HUES48 (cell line): ENCODE measurements at regions not wholly inside any gene's neighbourhood (a gene's known extent, or its start where the extent isn't known, plus 50 kb on each side); places are given as distances from the start of the nearest gene placed in this dataset.

Experiments used
- H3K27ac ChIP-seq: one replicate; pipeline ENCODE4 v1.7.0; 2013; ENCODE audit warnings: low read depth, low read length, inconsistent platforms
- H3K27me3 ChIP-seq: 2 replicates; pipeline ENCODE4 v1.6.1; 2013; ENCODE audit warnings: mild to moderate bottlenecking, low read length; ENCODE audit not compliant: control insufficient read depth, insufficient read depth
- H3K36me3 ChIP-seq: 2 replicates; pipeline ENCODE4 v1.6.1; 2013; ENCODE audit warnings: low read length; ENCODE audit not compliant: control insufficient read depth, insufficient read depth
- H3K4me1 ChIP-seq: 2 replicates; pipeline ENCODE4 v1.6.1; 2013; ENCODE audit warnings: mild to moderate bottlenecking, low read length; ENCODE audit not compliant: control insufficient read depth, insufficient read depth
- H3K4me3 ChIP-seq: 2 replicates; pipeline ENCODE4 v1.5.1; 2013; ENCODE audit warnings: mild to moderate bottlenecking, low read depth, low read length
- H3K9ac ChIP-seq: 2 replicates; pipeline ENCODE4 v1.6.1; 2013; ENCODE audit warnings: mild to moderate bottlenecking, low read depth, low read length, moderate library complexity
- H3K9me3 ChIP-seq: 2 replicates; pipeline ENCODE4 v1.6.1; 2013; ENCODE audit warnings: low read length; ENCODE audit not compliant: control insufficient read depth, insufficient read depth

DNA sequence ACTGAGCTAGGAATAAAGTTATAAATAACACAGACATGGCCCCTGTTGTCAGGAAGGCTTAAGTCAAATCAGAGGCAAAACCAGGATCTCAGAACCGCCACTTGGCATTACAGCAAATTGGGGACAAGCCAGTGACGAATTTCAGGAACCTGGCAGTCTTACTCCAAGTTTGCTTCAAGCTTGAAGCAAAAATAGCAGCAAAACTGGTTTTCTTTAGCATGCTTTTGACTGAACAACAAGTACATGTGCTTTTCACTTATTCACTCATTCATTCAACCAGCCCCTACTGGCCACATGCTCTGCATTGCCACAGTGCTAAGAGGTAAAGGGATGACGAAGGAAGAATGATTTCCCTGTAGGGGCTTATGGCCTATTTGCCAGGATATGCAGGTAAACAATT lies 253.9 kb upstream of the PPARGC1A start:
- H3K4me1 ChIP-seq = no peaks in the 10 kb centered on the region
- no peak overlapping the region for H3K4me3 ChIP-seq
- no peak overlapping the region for H3K9ac ChIP-seq
- H3K9me3 ChIP-seq = no peaks in the 10 kb centered on the region
- no peaks in the 10 kb centered on the region for H3K36me3 ChIP-seq
- H3K27me3 ChIP-seq = no peaks in the 10 kb centered on the region
- no peak overlapping the region for H3K27ac ChIP-seq

DNA sequence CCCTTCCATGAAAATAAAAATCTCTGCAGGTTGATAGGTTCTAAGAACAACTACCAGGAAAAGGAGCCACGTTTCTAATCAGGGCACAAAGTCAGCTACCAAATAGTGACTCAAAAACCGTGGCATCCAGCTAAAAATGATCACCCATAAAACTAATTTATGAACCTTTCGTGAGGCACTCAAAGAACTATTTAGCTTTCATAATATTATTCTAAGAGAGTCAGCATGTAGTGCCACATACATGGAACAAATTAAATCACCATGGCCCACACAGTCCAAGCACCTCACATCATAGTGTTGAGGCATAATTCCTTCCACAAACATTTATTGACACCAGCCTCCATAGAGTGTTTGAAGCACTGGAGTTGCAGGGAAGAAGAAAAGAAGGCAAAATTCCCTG lies 252.0 kb upstream of the PPARGC1A start:
- no peaks in the 10 kb centered on the region for H3K9me3 ChIP-seq
- no peaks in the 10 kb centered on the region for H3K36me3 ChIP-seq
- no peak overlapping the region for H3K4me3 ChIP-seq
- no peaks in the 10 kb centered on the region for H3K27me3 ChIP-seq
- no peak overlapping the region for H3K27ac ChIP-seq
- no peak overlapping the region for H3K9ac ChIP-seq
- H3K4me1 ChIP-seq = peaks cover 5% of the 10 kb centered on the region; the same call in 1 of the 2 replicates

- Histone ChIP-seq H3K9ac (no peak overlapping the region), H3K9me3 (no peaks in the 10 kb centered on the region), H3K27me3 (no peaks in the 10 kb centered on the region), H3K4me1 (peaks cover 5% of the 10 kb centered on the region; the same call in 1 of the 2 replicates), H3K36me3 (no peaks in the 10 kb centered on the region), H3K27ac (no peak overlapping the region), H3K4me3 (no peak overlapping the region)
These were observed 251.0 kb upstream of the PPARGC1A start for GRCh38 chr4:24140892-24141291.

GRCh38 chr4:24137671-24138601 lies 248.1 kb upstream of the PPARGC1A start:
- Histone ChIP-seq H3K36me3 (no peaks in the 10 kb centered on the region), H3K27ac (no peak overlapping the region), H3K4me3 (no peak overlapping the region), H3K9ac (no peak overlapping the region), H3K9me3 (no peaks in the 10 kb centered on the region), H3K27me3 (no peaks in the 10 kb centered on the region), H3K4me1 (peaks cover 5% of the 10 kb centered on the region; the same call in 1 of the 2 replicates)

DNA sequence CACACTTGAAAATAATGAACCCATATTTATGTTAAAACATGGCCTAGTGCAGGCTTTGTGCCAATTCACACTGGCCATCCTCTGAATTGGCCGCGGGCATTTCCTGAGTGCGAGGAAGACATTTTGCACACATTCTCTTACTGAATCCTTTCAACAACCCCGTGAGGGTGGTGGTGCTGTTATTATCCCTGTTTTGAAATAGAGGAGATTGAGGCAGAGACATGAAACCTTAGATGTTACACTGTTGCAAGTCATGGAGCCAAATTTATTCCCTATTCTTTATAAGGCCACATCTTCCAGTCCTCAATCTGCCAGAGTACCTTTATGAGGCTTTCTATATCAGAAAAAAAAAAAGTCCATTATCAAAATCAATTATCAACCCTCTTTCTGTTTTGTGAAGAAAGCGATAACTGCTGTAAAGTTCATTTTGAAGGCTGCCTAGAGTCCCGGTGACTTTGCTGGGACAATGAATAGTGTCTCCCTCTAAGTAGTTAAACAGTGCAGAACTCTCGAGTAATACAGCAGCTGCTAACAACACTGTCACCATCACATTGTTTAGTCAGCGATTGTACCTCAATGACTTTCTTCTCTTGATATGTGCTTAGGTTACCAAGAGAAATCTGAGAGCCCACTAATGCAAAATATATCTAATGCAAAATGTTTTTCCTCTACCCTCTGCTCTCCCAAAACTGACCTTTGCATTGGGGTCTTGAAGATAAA lies 242.3 kb upstream of the PPARGC1A start:
- H3K4me1 ChIP-seq = no peaks in the 10 kb centered on the region
- no peaks in the 10 kb centered on the region for H3K27me3 ChIP-seq
- no peak overlapping the region for H3K9ac ChIP-seq
- no peak overlapping the region for H3K4me3 ChIP-seq
- no peak overlapping the region for H3K27ac ChIP-seq
- no peaks in the 10 kb centered on the region for H3K9me3 ChIP-seq
- H3K36me3 ChIP-seq = no peaks in the 10 kb centered on the region

- H3K9ac ChIP-seq = no peak overlapping the region
- H3K4me1 ChIP-seq = no peaks in the 10 kb centered on the region
- no peaks in the 10 kb centered on the region for H3K27me3 ChIP-seq
- no peaks in the 10 kb centered on the region for H3K9me3 ChIP-seq
- no peak overlapping the region for H3K4me3 ChIP-seq
- H3K36me3 ChIP-seq = no peaks in the 10 kb centered on the region
- no peak overlapping the region for H3K27ac ChIP-seq
These were observed 240.8 kb upstream of the PPARGC1A start for GRCh38 chr4:24130637-24131036.

- Histone ChIP-seq H3K36me3 (no peaks in the 10 kb centered on the region), H3K4me3 (no peak overlapping the region), H3K9ac (no peak overlapping the region), H3K27ac (no peak overlapping the region), H3K9me3 (no peaks in the 10 kb centered on the region), H3K4me1 (no peaks in the 10 kb centered on the region), H3K27me3 (no peaks in the 10 kb centered on the region)
These were observed 236.9 kb upstream of the PPARGC1A start for GRCh38 chr4:24126776-24127175.

GRCh38 chr4:24121395-24122175 lies 231.7 kb upstream of the PPARGC1A start:
- Histone ChIP-seq H3K4me3 (no peak overlapping the region), H3K36me3 (no peaks in the 10 kb centered on the region), H3K9me3 (no peaks in the 10 kb centered on the region), H3K4me1 (no peaks in the 10 kb centered on the region), H3K27me3 (no peaks in the 10 kb centered on the region), H3K27ac (no peak overlapping the region), H3K9ac (no peak overlapping the region)

DNA sequence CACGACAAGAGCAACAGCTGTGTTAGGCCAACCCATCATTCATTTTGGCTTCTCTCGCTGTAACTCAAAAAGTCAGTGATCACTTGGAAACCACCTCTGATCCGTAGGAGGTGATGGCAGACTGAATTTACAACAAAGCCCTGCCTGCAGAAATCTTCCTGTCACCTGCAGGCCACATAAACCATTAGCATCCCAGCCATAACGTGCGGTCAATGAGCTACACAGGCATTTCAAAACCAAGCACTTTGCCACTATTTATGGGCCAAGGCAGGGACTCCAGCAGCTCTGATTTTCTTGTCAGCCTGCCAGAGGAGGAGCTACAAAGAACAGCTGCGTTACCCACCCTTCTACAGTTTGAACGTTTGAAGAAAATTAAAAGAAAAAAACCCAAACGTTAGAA lies 228.1 kb upstream of the PPARGC1A start:
- H3K4me1 ChIP-seq = no peaks in the 10 kb centered on the region
- no peak overlapping the region for H3K9ac ChIP-seq
- no peaks in the 10 kb centered on the region for H3K9me3 ChIP-seq
- no peaks in the 10 kb centered on the region for H3K27me3 ChIP-seq
- no peak overlapping the region for H3K4me3 ChIP-seq
- H3K27ac ChIP-seq = no peak overlapping the region
- H3K36me3 ChIP-seq = no peaks in the 10 kb centered on the region

GRCh38 chr4:24116107-24116506 lies 226.3 kb upstream of the PPARGC1A start:
- H3K9ac ChIP-seq = no peak overlapping the region
- H3K4me1 ChIP-seq = no peaks in the 10 kb centered on the region
- no peaks in the 10 kb centered on the region for H3K27me3 ChIP-seq
- no peaks in the 10 kb centered on the region for H3K36me3 ChIP-seq
- H3K4me3 ChIP-seq = no peak overlapping the region
- no peak overlapping the region for H3K27ac ChIP-seq
- H3K9me3 ChIP-seq = no peaks in the 10 kb centered on the region
